CD4-positive, alpha-beta T cell treated with Interleukin-1 beta for 1 hour (primary cell): ENCODE measurements at regions not wholly inside any gene's neighbourhood (a gene's known extent, or its start where the extent isn't known, plus 50 kb on each side); places are given as distances from the start of the nearest gene placed in this dataset.
"Not testable (repeated sequence)": the region's sequence is repeated elsewhere in the genome, so short reads cannot be mapped to it uniquely, and the experiment has no call there.

ENCODE experiments used
- DNase-seq, 2 donors: peaks; one replicate each; pipeline ENCODE4 v3.0.0-alpha.2; 2020 to 2022

GRCh38 chr6:40671001-40671693, 84.0 kb upstream of the LRFN2 start:
- DNase-seq, result no peak

GRCh38 chr6:40669343-40669742, 82.2 kb upstream of the LRFN2 start:
- DNase-seq, result no peak

GRCh38 chr6:40668203-40668602, 81.0 kb upstream of the LRFN2 start:
- no peak for DNase-seq

- no peak for DNase-seq
Observed at GRCh38 chr6:40666530-40666929, 79.4 kb upstream of the LRFN2 start.

- no peak for DNase-seq
Observed at GRCh38 chr6:40661726-40662125, 74.6 kb upstream of the LRFN2 start.

- not testable (repeated sequence) for DNase-seq
Observed at GRCh38 chr6:40656772-40657171, 69.6 kb upstream of the LRFN2 start.

GRCh38 chr6:40654828-40655227, 67.7 kb upstream of the LRFN2 start:
- no peak for DNase-seq

GRCh38 chr6:40645043-40645442, 57.9 kb upstream of the LRFN2 start:
- DNase-seq, result no peak

- no peak for DNase-seq
Observed at GRCh38 chr6:40642837-40643236, 55.7 kb upstream of the LRFN2 start.

- no peak for DNase-seq
Observed at GRCh38 chr6:40642190-40642589, 55.0 kb upstream of the LRFN2 start.

- DNase-seq, result peak in 1 of 2 donors; percentile 13
Observed at GRCh38 chr6:40640599-40641227, 53.5 kb upstream of the LRFN2 start.
